ENCODE measurements at regions not wholly inside any gene's neighbourhood (a gene's known extent, or its start where the extent isn't known, plus 50 kb on each side); places are given as distances from the start of the nearest gene placed in this dataset.

DNA sequence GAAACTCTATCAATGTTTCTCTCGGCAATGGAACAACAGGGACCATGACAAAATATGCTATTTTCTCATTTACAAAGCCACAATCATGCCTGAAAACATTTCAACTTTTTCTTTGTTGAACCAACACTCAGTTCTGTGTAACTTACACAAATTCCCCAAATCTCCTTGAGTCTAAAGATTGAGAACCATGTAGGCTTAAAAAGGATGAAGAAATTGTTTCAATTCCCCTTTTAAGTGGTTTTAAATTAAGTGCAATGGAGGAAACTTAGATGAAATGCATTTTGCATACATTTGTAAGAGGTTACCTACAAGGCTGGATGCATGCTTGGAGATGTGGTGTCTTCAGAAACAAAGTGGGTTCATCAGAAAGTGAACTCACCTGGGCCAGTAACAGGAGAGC is 566.4 kb upstream of the CDH11 start:
- DNase-seq (ENCODE audit: low read depth in 2 of 2): no peak

DNA sequence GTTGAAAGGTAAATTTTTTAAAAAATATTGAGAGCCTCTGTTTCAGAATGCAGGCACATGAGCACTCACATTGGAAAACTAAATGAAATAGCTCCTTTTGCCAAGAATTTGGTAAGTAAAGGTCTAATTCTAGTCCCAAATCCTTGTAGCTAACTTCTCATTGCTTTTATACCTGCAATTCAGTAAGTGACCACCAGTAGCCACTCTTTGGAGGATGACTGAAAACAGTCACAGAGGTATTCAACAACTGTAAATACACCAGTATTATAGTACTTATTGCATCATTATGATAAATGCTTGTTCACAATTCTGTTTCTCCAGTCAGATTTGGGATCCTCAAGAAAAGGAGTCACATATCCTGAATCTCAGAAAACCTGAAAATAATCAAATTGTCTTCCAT is 562.4 kb upstream of the CDH11 start:
- DNase-seq (ENCODE audit: low read depth in 2 of 2): no peak

- no peak for DNase-seq (ENCODE audit: low read depth in 2 of 2)
These were observed 559.5 kb upstream of the CDH11 start for GRCh38 chr16:65681406-65681805.

- no peak for DNase-seq (ENCODE audit: low read depth in 2 of 2)
These were observed 557.9 kb upstream of the CDH11 start for GRCh38 chr16:65679785-65680184.

GRCh38 chr16:65675161-65675560 is 553.3 kb upstream of the CDH11 start:
- DNase-seq (ENCODE audit: low read depth in 2 of 2): no peak

GRCh38 chr16:65672960-65673359 is 551.1 kb upstream of the CDH11 start:
- no peak for DNase-seq (ENCODE audit: low read depth in 2 of 2)

- no peak for DNase-seq (ENCODE audit: low read depth in 2 of 2)
These were observed 549.2 kb upstream of the CDH11 start for GRCh38 chr16:65671071-65671470.

- DNase-seq (ENCODE audit: low read depth in 2 of 2): no peak
These were observed 546.3 kb upstream of the CDH11 start for GRCh38 chr16:65668064-65668595.

- DNase-seq (ENCODE audit: low read depth in 2 of 2): no peak
These were observed 545.2 kb upstream of the CDH11 start for GRCh38 chr16:65667011-65667578.

- DNase-seq (ENCODE audit: low read depth in 2 of 2): no peak
These were observed 544.5 kb upstream of the CDH11 start for GRCh38 chr16:65666132-65666941.

DNA sequence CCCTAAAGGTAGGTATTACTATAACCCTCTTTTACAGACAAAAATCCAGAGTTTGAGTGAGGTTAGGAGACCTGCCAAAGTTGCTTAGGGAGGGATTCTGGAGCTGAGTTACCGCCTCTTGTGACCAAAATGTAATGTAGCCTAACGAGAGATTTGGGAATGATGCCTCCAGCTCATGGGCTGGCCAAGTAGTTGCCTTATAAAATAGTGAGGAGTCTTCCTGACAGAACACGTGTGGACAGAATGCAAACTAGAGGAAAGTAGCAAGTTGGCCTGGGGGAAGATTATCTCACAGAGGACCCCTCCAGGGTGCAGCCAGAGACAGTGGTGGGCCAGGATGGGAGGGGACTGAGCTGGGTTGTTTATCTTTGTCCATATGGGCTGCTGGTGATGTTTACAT is 543.7 kb upstream of the CDH11 start:
- no peak for DNase-seq (ENCODE audit: low read depth in 2 of 2)

GRCh38 chr16:65663774-65664173 is 541.9 kb upstream of the CDH11 start:
- no peak for DNase-seq (ENCODE audit: low read depth in 2 of 2)

DNA sequence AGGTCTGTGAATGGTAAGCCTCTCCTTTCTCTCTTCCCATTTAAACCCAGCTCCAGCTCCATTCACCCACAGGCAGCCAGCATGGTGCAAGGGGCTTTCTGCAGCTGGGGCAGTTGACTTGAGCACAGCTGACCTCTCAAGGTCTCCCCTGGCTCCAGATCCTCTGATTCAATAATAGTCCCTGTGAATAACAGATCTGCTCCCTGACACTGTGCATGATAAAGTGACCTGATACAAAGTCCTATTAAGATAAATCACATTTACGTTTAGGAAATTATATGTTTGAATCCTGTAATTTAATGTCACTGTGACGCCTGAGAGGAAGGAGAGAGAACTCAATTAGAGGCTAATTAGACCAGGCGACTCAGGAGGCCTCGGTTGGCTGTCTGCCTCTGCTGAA is 540.4 kb upstream of the CDH11 start:
- no peak for DNase-seq (ENCODE audit: low read depth in 2 of 2)

- DNase-seq (ENCODE audit: low read depth in 2 of 2): no peak
These were observed 539.7 kb upstream of the CDH11 start for GRCh38 chr16:65661558-65661957.

GRCh38 chr16:65660390-65660789 is 538.5 kb upstream of the CDH11 start:
- DNase-seq (ENCODE audit: low read depth in 2 of 2): no peak

DNA sequence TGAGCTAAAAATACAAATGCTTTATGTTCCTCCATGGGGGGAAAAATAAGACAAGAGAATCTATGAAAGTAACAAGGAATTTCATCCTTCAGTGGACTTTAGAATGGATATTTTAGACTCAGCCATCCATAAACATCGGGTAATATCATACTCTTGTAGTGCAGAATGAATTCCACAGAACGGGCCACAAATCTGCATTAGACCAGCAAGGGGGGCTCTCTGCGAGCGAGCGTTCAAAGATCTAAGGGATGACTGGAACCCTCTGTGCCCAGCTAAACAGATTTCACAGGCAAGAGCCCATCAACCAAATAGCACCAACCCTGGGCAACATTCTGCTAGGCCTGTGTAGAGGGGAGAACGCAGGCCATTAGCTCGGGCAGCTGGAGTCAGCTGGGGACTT is 537.9 kb upstream of the CDH11 start:
- DNase-seq (ENCODE audit: low read depth in 2 of 2): no peak

- no peak for DNase-seq (ENCODE audit: low read depth in 2 of 2)
These were observed 536.9 kb upstream of the CDH11 start for GRCh38 chr16:65658787-65659220.

DNA sequence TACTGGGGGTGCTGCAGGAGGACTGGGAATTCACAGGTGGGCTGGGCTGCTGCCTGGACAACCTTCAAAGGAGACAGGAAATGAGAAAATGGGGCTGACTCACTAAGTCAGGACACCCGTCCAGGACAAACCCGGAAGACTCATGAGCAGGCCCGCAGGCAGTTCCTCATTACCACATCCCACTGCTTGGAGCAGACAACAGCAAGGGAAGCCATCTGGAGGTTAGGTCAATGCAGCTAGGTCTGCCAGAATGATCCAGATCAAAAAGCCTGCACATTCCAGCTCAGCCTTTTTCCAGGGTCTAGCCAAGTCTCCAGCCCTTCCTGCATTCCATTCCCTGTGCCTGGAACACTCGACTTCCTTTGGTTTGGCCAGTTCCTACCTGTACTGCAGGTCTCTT is 536.5 kb upstream of the CDH11 start:
- DNase-seq (ENCODE audit: low read depth in 2 of 2): no peak

DNA sequence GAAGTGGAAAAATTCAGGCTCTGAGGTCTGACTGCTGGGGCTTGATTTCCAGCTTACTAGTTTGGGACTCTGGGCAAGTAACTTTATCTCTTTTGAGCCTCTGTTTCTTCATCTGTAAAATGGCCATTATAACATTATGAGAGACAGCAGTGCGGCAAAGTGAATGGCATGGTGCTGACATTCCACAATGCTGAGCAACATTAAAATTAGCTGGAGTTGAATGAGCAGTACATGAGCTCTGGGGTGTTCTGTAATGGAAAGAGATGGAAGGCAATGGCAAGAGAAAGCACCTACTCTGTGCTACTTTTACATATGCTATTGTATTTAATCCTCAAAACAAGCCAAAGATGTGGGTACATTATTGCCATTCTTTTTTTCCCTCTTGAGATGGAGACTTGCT is 535.7 kb upstream of the CDH11 start:
- DNase-seq (ENCODE audit: low read depth in 2 of 2): no peak

- no peak for DNase-seq (ENCODE audit: low read depth in 2 of 2)
These were observed 535.2 kb upstream of the CDH11 start for GRCh38 chr16:65657071-65657494.

DNA sequence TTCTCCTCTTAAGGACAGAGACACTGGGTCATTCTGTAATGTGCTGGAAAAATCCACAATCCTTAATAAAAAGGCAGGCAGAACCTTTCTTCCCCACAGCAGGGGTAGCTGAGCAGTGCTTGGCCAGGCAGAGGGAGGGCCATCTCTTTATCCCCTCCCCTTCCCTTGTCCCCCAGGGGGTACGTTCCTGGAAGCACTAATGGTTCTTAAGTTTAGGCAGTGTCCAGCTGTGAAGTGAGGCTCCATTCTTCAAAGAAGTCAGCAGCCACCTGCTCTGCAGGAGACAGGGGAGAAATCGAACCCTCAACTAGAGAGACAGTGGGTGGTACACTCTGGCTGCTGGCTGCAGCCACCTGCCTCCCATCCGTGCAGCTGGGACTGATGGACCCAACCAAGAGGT is 533.9 kb upstream of the CDH11 start:
- no peak for DNase-seq (ENCODE audit: low read depth in 2 of 2)

DNA sequence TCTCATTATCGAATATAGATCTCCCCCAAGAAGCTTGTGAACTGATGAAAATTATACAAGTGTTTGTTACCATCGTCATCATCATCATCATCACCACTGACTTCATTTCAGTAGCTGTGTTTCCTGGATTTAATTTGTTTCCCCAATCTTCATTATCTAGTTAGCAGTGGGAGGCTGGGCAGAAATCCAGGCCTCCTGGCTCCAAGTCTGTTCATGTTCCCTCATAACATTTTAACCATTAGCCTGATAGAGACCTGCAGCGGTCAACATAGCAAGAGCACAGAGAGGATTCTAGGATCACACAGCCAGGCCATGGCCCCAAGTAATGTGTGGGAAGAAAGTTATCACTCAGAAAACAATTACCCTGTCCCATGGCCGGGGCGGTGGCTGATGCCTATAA is 526.2 kb upstream of the CDH11 start:
- no peak for DNase-seq (ENCODE audit: low read depth in 2 of 2)

GRCh38 chr16:65644821-65645220 is 523.0 kb upstream of the CDH11 start:
- DNase-seq (ENCODE audit: low read depth in 2 of 2): no peak
